Esophagus muscularis mucosa (tissue), 3 donors: ENCODE measurements at regions not wholly inside any gene's neighbourhood (a gene's known extent, or its start where the extent isn't known, plus 50 kb on each side); places are given as distances from the start of the nearest gene placed in this dataset.

ENCODE experiments used
- CTCF ChIP-seq, 3 experiments: fragments of 200-600 bp in 2 of 3; fragments of 450-650 bp in 1 of 3; sonication (generic) in 2 of 3; IDR thresholded peaks; one replicate each; pipeline ENCODE4 v1.5.1; 2017 to 2019; ENCODE audit warnings: antibody characterized with exemption in 3 of 3, mild to moderate bottlenecking in 2 of 3, moderate library complexity in 1 of 3
- POLR2AphosphoS5 ChIP-seq, 2 donors: sonication (generic); formaldehyde crosslinking; IDR thresholded peaks; one replicate each; pipeline ENCODE4 v1.6.1; 2017; ENCODE audit warnings: antibody characterized with exemption in 2 of 2

GRCh38 chr12:73585136-73585535, 952.5 kb upstream of the ATXN7L3B start:
- no peak for TF ChIP-seq CTCF (IDR thresholded peaks at IDR 0.05)
- no peak for TF ChIP-seq POLR2AphosphoS5 (IDR thresholded peaks at IDR 0.05)
